GM23338 (cell line): ENCODE measurements at regions not wholly inside any gene's neighbourhood (a gene's known extent, or its start where the extent isn't known, plus 50 kb on each side); places are given as distances from the start of the nearest gene placed in this dataset.

Experiments
- CTCF ChIP-seq, 2 experiments: fragments of 200-600 bp in 1 of 2; sonication (generic) in 1 of 2; conservative IDR thresholded peaks; 2 replicates each; pipeline versions ENCODE4 v1.5.1 to v1.6.1; 2016 to 2017; ENCODE audit warnings: antibody characterized with exemption in 2 of 2, low read depth in 2 of 2, mild to moderate bottlenecking in 2 of 2, moderate library complexity in 1 of 2
- EZH2phosphoT487 ChIP-seq: fragments of 200-600 bp; sonication (generic); IDR thresholded peaks from one replicate; pipeline ENCODE4 v1.8.1; 2018; ENCODE audit warnings: antibody characterized with exemption; ENCODE audit not compliant: unreplicated experiment
- POLR2AphosphoS5 ChIP-seq: IDR thresholded peaks from 2 replicates; pipeline ENCODE4 v1.6.1; 2016; ENCODE audit warnings: antibody characterized with exemption, low read depth
- REST ChIP-seq: IDR thresholded peaks from one replicate; pipeline ENCODE4 v1.6.1; 2018; ENCODE audit warnings: antibody characterized with exemption; ENCODE audit not compliant: unreplicated experiment

- no peak for TF ChIP-seq CTCF (conservative IDR thresholded peaks at IDR 0.05; ENCODE audit: low read depth in 2 of 2)
- no peak for TF ChIP-seq POLR2AphosphoS5
- no peak for TF ChIP-seq EZH2phosphoT487
- TF ChIP-seq REST, result no peak
These were observed 549.1 kb downstream of the NXPH1 start for GRCh38 chr7:8982338-8982992.
